HG03045 (cell line): ENCODE measurements at regions not wholly inside any gene's neighbourhood (a gene's known extent, or its start where the extent isn't known, plus 50 kb on each side); places are given as distances from the start of the nearest gene placed in this dataset.

Experiments
- ATAC-seq: cut with Tn5 transposase; IDR thresholded peaks from one replicate; pipeline ENCODE4 v1.9.1; 2021; ENCODE audit warnings: mild to moderate bottlenecking, moderate library complexity; ENCODE audit not compliant: unreplicated experiment

DNA sequence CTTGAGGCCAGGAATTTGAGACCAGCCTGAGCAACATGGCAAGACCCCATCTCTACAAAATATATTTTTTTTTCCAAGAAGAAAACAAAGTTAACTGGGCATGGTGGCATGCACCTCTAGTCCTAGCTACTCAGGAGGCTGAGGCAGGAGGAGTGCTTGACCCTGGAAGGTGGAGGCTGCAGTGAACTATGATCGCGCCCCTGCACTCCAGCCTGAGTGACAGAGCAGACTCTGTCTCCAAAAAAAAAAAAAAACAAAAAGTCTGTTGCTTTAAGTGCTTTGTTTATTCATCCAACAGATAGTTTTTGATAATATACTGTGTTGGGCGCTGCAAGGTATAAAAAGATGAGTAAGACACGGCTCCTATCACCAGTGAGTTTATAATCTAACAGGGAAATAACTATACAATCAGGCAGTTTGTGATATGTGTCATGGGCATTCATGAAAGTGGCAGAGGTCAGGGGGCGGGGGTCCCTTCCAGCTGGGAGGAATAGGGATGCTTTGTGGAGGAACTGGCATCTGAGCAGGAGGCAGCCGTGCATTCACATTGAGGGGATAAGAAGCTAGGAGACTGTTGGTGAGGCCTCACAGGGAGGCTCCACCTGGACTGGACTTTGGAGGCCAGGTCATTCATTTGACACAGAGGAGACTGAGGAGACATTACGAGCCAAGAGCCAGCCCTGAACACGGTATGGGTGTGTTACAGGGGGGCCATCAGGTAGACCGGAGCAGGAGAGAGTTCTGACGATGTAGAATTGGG is 67.3 kb upstream of the ERRFI1 start:
- ATAC-seq, result no peak

DNA sequence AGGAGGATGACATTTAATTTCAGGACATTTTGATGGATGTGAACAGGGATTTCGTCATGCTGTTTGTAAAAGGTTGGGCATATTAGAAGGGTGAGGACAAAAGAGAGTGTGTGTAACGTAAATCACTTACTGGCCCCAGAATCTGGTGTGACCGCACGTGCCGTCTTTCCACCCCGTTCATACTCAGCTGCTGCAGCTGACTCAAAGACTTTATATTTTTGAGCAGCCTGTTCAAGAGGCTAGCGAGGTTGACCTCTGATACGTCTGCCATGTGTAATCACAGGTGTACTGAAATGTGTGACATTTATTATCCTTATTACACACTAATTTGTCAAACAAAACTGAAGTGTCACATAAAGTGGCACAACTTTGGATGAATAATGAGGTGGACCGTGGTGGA is 66.5 kb upstream of the ERRFI1 start:
- ATAC-seq, result no peak

DNA sequence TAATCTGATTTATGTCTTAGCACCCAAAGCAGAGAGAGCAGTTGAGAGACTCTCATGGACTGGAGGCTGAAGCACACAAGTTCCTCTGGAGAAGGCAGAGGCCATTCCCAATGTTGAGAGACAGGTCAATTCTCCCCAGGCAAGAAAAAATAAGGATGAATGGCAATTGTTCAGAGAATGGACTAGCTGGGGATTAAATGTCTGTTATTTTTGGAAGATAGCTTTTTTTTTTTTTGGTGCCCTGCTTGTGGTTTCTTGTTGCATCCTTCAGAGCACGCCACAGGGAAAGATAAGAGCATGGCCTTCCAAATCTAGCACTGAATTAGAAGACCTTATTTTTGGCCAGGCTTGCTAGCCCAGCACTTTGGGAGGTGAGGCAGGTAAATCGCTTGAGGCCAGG is 65.6 kb upstream of the ERRFI1 start:
- no peak for ATAC-seq

- ATAC-seq, result no peak
These were observed 64.2 kb upstream of the ERRFI1 start for GRCh38 chr1:8090241-8090702.

DNA sequence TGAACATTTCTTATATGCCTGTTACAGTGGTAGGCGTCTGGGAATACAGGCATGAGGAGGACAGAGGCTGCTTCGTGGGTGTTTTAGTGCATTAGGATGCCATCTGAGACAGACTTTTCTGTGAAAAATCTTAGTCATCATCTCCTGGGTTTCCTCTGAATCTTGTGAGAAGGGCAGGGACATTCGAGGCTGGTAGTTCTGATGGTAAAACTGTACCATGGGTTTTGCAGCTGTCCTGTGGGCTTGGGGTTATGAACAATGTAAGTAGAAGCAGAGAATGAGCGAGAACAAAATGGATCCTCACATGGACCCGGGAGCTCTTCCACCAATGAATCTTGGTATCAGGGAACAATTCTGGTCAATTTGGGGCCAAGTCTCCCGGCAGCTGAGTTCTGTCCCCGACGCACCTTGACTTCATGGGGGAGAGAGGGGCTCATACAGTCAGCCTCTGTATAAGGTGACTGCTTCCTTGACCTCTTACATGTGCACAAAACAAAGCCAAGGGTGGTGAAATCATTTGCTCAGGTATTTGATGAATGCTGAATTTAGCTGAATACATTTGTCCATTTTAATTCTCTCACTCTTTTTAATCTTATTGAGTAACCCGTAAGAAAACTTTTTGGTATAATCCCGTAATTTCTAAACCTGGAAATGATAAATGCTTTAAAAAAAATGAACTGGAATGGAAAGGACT is 63.6 kb upstream of the ERRFI1 start:
- no peak for ATAC-seq

- no peak for ATAC-seq
These were observed 59.9 kb upstream of the ERRFI1 start for GRCh38 chr1:8086055-8086454.

- no peak for ATAC-seq
These were observed 58.8 kb upstream of the ERRFI1 start for GRCh38 chr1:8084913-8085312.

DNA sequence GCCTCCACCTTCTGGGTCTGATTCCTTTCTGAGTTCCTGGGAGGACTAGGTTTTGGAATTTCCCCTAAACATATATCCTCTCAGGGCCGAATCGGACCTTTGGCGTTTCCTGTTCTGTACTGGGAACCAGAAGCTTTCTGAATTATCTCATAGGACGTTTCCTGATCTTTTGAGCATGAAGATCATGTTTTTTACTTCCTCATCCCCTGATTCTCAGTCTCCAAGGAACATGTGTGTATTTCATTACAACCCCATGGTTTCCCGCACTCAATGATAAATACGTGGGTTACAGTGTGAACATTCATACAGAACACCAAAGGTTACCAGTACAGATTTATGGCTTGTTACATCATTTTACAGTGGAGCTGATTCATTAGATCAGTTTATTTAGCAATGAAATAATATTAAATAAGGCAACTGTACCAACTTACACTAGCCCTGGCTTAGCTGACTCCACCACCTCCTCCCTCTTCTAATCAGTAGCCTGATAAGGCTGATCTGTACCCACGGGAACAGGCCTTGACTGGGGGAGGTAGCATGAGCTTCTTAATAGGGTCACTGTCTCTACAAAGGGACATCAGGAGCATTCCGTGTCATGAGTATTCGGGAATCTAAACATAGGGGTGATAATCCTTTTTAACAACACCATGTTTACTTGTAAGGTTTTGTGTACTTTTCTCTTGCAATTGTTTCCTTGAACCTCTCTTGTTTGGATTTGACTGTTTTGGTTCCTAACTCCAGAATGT is 57.8 kb upstream of the ERRFI1 start:
- no peak for ATAC-seq

DNA sequence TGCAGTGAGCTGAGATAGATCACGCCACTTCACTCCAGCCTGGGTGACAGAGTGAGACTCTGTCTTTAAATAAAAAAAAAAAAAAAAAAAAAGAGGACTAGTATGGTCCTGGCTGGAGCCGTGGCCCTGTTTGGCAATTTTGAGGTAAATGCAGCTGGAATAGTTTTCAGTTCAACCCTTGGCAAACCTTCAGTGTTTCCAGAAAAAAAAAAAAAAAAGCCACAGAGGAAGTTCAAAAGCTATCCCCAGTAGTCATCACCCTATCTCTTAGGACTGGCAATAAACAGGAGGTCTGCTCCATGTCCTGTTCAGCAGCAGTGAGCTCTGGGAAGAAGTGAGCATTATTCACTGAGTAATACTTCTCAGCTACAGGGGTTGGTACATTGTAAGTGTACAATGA is 56.8 kb upstream of the ERRFI1 start:
- no peak for ATAC-seq

DNA sequence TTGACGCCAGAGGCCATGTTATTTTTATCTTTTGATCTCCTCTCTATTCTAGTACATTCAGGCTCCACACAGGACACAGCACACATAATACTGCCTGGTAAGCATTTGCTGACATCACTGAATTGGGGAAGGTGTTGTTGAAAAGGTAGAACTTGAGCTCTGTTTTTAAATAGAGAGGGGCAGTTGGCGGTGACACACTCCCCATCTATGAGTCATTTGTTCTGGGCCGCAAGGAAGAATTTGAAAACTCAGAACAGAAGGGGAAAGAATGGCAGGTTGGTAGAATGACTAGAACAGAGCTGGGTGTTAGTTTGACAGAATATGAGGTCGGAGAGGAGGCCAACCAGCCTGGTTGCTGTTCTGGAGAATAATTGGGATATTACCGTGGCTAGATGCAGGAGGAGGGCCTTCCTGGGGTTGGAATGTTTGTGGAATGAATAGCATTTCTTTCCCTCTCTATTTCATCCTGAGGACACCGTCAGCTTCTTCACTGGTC is 52.1 kb upstream of the ERRFI1 start:
- no peak for ATAC-seq

DNA sequence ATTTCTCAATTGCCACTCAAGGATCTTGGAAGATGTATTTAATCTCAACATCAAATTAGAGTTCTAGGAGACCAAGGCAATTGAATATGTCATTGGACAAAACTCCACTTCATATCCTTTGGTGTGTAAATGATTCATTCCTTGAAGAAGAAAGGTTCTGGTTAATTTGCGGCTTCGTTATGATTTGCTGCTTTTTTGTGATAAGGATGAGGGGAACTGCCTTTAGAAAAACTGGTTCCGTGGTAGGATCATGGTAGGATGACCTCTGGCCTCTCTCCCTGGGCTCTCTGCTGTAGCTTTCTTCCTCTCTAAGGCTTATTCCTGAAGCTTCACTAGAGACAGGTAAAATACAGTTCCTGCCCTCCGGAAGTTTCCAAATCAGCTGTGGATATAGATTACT is 51.5 kb upstream of the ERRFI1 start:
- no peak for ATAC-seq

DNA sequence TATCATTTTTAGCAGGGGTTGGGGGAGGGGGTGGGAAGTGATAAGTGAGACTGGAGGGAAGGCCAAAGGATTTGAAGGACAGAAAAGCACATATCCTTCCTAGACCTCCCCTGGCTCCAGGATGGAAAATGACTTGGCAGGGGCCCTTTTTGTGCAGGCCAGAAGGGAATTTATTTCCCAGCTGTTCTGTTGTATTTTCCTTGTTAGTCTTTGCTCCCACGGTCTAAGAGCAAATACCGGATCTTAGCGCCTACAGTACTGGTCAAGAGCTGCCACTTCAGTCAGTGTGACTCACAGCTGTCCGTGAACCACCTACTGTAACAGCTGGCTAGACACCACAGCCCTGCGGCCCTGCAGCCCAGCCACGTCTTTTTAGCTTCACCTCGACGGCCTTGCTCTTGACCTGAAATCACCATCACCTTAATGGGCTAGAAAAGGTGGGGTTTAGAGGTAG is 51.0 kb upstream of the ERRFI1 start:
- no peak for ATAC-seq

DNA sequence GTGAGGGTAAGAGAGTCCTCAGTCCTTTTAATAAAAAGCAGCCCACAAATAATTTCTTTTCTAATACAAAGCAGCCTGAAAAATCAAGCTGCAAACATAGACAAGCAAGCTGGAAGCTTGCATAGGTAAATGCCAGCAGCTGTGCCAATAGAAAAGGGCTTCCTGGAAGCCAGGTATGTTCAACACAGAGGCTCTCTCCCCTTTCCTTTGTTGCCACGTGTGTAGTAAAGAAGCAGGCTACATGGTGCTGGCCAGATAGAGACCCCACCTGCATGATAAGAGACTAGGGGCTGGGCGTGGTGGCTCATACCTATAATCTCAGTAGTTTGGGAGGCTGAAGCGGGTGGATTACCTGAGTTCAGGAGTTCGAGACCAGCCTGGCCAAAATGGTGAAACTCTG is 50.1 kb upstream of the ERRFI1 start:
- no peak for ATAC-seq
